GM11168 (cell line): ENCODE measurements at regions not wholly inside any gene's neighbourhood (a gene's known extent, or its start where the extent isn't known, plus 50 kb on each side); places are given as distances from the start of the nearest gene placed in this dataset.
"Not testable (repeated sequence)": the region's sequence is repeated elsewhere in the genome, so short reads cannot be mapped to it uniquely, and the experiment has no call there.

ENCODE experiments used
- in situ Hi-C: fragments of 300-500 bp; cut with MboI; formaldehyde crosslinking; loops from one replicate; pipeline ENCODE4 v1.12.0; 2022; ENCODE audit warnings: low sequenced_read_pairs; ENCODE audit not compliant: unreplicated experiment

DNA sequence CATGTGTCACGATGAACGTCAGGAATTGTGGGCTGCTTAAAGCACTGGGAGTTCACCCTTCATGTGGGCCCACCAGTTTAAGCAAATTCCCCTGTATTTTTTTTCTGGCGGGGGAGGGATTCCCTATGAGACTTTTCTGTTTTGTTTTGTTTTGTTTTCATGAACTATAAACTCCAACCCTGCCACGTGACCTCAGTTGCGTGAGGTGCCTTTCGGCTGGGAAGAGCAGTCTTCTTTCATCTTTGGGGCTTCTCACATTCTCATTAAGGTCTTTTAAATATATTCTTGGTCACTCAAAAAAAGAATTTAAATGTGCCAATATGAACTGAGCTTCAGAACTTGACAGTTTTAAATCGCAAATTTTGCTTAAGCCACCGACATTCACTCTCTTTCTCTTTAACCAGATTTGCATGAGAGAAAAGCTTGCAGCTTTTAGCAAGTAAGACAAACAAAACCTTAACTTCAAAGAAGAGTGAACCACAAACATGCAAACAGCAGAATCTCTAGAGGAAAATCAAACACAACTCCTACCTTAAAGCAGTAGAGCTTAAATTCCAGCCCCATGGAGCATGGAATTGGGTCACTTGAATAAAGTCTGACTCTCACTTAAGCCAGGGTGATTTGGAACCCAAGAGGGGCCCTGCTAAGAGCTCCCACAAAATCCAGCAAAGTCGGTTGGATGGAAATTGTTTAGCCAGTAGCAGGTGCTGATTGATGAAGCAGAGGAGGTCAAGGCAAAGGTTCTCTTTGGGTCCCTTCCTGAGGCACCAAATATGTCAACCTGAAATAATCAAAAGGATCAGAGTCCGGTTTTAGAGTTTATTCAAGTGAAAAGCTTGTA lies 699.8 kb upstream of the GBE1 start:
- in situ Hi-C loops, result no loop called here

DNA sequence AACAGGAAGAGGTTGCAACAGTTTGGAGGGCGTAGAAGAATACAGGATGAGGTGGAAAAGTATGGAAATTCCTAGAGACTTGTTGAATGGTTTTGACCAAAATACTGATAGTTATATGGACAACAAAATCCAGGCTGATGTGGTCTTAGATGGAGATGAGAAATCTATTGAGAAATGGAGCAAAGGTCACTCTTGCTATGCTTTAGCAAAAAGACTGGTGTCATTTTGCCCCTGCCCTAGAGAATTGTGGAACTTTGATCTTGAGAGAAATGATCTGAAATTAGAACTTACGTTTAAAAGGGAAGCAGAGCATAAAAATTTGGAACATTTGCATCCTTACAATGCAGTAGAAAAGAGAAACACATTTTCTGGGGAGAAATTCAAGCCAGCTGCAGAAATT lies 686.9 kb upstream of the GBE1 start:
- in situ Hi-C loops, result no loop called here

DNA sequence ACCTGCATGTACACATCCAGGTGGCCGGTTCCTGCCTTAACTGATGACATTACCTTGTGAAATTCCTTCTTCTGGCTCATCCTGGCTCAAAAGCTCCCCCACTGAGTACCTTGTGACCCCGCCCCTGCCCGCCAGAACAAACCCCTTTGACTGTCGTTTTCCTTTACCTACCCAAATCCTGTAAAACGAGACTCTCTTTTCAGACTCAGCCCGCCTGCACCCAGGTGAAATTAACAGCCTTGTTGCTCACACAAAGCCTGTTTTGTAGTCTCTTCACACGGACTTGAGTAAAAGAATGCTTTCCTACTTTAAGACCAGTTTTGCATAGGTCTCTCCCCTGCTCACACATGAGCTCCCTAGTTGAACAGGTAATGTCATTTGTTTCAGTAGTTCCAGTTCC lies 667.4 kb upstream of the GBE1 start:
- in situ Hi-C loops, result not testable (repeated sequence)

DNA sequence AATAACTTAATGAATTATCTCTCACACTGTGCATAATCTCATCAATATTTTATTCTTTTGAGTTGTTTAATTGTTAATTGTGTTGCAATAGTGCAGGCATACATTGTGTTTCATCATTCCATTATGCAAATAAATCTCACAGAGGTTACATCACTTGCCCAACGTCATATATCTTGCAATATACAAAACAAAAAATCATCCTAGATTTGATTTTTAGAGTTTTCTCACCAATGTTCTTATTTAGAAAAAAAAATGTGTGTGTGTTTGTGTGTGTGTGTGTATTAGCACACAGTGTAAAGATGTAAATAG lies 662.5 kb upstream of the GBE1 start:
- in situ Hi-C loops, result no loop called here

DNA sequence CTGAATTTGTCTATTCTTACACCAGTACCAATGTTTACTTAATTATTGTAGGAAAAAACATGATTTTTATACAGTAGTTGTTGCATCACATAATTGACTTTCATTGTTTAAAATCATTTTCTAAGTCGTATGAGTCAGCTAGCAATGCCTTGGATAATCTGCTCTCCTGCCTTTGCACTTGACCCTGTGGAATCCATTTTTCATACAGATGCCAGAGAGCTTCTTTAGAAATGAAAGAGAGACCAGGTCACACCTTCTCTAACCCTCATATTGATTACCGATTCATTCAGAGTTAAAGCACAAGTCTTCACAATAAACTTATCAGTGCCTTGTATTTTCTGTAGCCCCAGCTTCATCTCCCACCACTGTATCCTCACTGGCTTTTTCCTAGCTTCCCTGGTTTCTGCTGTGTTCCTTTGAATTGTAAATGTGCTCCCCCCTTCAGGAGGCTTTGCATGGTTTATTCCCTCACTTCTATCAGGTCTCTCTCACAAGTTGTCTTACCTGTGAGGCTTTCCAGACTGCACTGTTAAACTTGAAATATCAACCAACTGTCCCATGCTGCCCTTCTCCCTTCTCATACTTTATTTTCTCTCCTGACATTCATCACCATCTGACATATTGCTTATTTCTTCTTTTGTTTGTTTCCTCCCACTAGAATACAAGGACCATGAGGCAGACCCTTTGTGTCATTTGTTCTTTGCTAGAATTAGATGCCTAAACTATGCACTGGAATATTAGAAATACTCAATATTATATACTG lies 662.0 kb upstream of the GBE1 start:
- in situ Hi-C loops, result no loop called here

DNA sequence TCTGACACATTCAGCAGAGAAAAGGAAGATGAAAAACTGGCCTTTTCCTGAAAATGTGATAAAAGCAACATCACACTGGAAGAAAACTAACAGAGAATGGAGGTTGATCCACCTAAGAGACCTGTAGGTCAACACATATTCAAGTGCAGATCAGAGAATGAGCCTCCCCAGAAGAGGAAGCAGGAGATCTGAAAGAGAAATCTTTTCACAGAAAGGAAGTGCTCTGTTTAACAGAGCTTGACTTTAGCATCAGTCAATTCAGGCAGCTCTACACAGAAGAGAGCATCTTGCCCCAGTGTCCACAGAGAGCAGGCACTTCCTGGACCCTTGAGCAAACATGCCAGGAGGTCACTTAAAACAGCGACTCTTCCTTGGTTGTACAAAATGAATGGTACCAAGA lies 655.4 kb upstream of the GBE1 start:
- in situ Hi-C loops, result no loop called here

DNA sequence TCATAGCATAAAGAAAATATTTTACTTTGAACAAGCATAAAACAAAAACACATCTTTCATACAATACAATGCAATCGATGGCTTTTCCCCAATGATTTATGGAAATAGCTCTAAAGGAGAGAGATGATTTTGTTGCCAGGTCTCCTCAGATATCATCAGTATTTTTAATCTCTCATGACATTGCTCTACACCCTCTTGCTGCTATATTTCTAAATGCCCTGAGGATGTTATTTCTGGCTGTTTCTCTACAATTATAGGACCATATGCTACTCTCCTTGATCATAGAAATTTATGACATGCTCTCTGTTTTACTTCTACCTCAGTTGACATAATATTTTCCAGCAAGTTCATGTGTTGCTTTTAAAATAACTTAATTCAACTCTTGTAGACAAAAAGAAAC lies 654.9 kb upstream of the GBE1 start:
- in situ Hi-C loops, result no loop called here

DNA sequence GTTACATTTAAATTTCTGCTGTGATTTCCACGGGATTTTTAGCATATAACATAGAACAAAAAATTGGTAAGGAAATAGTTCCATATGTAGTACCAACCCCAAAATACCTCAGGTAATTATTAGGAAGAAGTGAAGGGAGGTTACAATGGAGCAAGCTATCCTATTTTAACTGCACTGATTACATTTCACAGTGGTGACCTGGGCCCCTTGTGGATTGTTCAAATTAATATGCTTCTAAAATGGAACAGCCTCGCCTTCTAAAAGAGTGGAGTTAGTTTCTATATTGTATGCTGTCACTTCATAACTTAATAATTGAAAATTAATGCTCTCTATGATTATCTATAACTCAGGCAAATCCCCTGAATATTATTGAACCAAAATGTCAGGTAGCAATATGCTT lies 651.7 kb upstream of the GBE1 start:
- in situ Hi-C loops, result no loop called here

DNA sequence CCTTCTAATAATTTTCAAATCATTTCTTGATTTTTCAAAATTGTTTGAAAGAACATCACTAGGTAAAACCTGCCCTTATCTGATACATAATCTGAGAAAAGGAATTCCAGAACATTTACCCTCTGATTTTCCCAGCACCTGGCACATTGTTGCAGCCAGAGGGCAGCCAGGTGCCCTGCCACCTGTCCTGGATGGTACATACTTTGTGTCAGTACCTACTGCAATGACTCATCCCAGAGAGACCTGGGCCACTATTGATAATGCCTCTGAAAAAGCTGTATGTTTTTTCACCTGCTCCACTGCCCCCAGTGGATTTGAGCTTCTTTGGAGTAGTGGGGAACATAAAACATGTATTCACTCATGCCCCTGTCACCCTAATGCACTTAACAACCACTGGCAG lies 648.9 kb upstream of the GBE1 start:
- in situ Hi-C loops, result no loop called here

DNA sequence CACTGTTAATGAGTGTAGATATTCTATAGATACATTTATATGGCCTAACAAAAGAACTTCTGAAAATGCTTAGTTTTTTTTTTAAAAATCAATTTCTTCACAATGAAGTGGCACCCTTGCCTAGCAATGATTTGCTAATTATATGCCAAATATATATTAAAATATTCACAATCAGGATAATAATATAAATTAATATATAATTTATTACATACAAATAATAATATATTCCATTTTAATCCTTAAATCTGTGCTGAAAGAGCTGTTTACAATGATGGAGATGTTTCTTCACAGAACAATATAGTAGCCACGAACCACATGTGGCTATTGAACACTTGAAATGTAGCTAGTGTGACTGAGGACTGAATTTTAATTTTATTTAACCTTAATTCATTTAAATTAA lies 648.4 kb upstream of the GBE1 start:
- in situ Hi-C loops, result no loop called here

DNA sequence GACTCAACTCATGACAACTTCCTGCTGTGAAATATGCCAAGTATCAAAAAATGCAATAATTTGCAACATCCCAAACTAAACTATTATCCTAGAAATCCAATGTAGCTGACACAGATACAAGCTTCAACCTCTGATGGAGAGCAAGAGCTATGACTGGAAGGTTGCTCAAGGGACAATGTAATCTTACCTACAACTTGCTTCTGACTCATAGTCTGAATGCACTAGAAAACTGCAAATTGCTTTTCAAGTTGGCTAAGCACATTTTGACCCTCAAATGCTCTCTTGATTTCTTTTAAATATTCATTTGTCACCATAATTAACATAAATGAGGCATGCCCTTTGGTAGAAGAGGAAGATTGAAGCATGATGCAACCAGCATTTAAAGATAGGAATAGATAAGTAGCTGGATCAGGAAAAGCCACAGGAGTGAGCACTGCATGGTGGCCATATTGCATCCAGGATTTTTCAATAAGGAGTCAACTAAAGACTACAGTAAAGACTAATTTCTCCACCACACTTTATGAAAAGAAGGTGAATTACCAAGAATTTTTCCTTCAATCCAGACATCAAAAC lies 630.8 kb upstream of the GBE1 start:
- in situ Hi-C loops, result no loop called here

DNA sequence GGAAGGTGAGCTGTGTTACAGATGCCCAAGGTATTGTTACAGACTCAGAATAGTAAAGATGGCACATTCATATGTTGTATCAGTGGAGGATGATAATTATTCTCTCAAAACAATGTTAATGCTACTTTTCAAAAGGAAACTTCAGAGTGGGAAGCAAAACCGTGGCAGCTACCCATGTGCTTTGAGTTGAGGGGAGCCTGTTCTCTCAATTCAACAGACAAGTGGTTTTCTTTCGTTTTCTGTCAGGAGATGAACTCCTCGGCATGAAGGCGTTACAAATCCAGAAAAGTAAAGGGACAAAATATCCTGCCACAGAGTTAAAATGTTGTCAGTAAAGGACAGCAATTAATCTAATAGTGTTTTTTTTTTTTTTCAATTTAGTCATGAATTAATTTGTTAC lies 629.4 kb upstream of the GBE1 start:
- in situ Hi-C loops, result no loop called here

DNA sequence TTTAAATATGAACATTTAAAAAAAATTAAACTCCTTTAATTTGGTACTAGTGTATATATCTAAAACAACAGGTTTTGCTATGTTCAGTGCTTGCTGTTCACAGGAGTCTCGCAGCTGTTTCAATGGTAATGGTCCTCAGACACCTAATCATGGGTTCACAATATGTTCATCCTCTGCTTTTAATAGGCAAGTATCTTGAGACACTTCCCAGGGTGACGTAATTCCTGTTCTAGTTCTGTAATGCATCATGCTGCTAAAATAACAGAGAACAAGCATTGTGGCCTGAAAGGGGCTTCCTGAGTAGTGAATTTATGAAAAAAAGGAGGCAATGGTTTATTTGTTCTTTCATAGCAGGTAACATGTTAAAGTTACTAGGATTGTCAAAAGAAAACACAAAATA lies 625.2 kb upstream of the GBE1 start:
- in situ Hi-C loops, result no loop called here

DNA sequence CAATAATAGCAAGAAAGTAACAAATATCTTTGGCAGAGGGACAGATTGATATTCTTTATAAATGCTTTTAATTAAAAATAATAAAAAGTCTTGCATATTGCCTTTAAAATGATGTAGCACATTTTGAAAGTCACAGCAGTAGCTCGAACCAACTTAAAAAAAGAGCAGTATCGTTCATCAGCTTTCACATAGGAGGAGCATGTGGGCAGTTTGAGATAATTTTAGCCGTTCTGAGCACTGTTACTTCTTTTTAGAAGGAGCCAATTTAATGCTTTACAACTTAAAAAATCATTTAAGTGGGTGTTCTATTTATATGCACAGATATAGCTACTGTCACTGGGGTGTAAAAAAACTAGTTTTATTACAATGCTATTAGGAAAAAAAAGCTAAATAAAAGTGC lies 622.7 kb upstream of the GBE1 start:
- in situ Hi-C loops, result no loop called here

DNA sequence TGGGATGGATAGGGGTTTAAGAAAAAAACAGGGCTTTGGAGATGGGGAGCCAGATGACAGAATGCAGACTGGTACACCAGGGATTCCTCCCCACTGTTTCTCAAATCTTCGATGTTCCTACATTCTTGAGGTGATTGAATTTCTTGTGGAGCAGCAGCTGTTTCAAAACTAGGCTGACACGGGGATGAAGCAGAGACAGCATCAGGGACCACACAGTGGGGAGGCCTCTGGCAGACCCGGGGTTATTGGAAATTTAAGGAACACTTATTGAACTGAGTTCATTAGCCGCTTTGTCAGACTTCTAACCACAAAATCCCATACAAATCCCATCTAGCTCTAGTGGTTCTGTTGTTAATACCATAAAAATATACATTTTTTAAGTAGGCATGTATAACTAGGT lies 621.4 kb upstream of the GBE1 start:
- in situ Hi-C loops, result no loop called here

DNA sequence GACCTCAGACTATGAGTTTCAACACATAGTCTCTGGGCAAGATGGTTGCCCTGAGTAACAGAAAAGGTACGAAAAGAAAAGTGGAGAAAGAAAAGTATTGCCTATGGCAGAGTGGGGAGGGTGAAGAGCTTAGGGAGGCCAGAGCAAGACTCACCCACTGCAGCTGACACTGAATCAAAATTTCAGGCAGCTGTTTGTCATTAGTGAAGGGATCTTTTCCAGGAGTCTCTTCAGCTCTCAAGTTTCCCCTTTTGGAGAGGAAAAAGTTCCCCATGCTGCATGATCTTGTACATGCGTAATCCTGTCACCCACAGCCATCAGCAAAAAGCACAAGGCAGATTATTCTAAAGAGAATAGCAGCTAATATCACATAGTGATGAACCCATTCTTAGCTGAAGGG lies 616.9 kb upstream of the GBE1 start:
- in situ Hi-C loops, result no loop called here

DNA sequence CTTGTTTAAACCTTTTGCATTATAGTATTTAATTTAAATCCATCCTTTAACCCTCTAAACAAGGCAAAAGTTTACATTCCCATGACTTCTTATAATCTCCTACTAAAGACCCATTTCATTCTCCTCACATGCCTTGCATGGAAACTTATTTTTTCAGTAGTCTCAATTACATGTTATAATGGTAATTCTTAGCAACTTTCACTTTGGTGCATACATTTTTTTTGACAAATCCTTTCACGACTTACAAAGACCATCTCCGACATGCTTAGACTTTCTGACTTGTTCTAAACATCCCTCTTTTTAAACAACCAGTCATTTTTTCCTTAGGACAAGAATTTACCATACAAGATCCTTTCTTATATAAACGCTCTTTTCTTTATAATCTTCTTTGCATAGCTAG lies 615.4 kb upstream of the GBE1 start:
- in situ Hi-C loops, result no loop called here

DNA sequence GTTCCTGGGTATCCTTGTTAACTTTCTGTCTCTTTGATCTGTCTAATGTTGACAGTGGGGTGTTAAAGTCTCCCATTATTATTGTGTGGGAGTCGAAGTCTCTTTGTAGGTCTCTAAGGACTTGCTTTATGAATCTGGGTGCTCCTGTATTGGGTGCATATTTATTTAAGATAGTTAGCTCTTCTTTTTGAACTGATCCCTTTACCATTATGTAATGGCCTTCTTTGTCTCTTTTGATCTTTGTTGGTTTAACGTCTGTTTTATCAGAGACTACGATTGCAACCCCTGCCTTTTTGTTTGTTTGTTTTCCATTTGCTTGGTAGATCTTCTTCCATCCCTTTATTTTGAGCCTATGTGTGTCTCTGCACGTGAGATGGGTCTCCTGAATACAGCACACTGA lies 612.4 kb upstream of the GBE1 start:
- in situ Hi-C loops, result not testable (repeated sequence)

DNA sequence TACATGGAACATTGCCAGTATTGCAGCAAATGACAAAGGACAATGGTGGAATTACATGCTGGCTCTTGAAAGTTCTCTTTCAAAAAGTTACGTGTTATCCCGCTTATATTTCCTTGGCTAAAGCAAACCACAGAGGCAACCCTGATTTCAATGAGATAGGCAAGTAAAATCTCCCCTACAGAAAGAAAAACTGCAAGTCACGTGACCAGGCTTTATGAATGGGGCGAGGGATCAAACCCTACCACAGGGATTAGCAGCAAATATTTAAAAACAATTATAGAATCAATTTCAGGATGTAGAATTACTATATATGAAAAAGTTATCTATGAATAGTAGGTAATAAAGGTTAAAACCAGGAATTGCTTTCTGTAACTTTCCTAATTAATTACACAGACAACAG lies 603.4 kb upstream of the GBE1 start:
- in situ Hi-C loops, result no loop called here

DNA sequence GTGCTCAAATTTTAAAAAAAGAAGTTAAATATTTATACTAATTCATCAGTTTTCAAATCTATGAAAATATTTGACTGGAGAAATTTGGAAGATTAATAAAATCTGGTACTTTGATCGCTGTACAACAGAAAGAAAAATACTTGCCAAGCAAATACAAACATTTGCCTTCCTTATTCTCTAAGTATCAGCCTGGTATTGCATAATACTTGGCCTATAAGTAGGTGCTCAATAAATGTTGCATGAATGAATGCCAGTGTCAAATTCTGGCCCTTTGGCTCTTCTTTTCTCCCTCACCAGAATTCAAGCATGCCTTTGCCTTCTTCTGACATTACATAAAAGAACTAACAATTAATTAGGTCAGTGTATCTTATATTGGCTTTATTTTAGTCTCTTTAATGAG lies 601.7 kb upstream of the GBE1 start:
- in situ Hi-C loops, result no loop called here

DNA sequence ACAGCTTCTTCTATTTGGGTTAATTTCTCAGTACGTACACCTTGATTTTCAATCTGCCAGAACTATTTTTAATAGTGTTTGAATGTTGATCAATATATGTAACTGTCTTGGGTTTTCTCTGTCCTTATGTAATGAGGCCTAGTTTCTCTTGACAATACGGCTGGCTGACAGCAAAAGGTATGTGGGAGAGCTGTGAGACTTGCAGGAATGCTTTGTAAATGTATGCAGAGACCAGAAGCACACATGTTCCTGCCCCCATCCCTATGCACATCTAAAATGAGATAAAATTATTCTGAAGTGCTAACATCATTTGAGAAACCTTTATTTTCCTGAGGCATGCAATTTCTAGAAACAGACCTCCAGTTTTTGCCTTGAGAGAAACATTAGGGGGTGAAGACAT lies 593.8 kb upstream of the GBE1 start:
- in situ Hi-C loops, result no loop called here

DNA sequence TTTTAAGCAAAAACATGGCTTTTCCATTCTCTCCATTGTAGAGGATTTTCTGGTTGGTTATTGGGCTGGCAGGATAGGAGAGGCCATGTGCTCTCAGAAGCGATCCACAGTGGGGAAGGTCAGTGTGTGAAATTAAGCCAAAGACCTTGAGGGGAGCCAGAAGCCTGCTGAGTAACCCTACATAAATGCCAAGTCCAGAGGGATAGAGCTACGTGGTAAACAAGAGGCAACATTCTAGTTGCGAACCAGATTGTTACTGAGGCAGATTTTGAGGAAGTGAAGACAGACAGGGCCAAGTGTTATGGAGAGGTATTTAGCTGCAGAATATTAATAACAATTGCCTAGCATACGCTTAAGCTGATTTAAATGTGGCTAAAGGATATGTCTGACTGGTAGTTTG lies 592.8 kb upstream of the GBE1 start:
- in situ Hi-C loops, result no loop called here
